Keratinocyte (primary cell): ENCODE measurements at regions not wholly inside any gene's neighbourhood (a gene's known extent, or its start where the extent isn't known, plus 50 kb on each side); places are given as distances from the start of the nearest gene placed in this dataset.

Source experiments
- DNase-seq: peaks from one replicate; pipeline ENCODE4 v3.0.0-alpha.2; 2011; ENCODE audit warnings: low read depth, missing footprints, low spot score
- FAIRE-seq: peaks from 2 replicates; lab custom pipeline; 2011; peaks lifted over from hg19 to GRCh38; lab: Jason Lieb, UNC
- H2AFZ ChIP-seq: 2 replicates; pipeline ENCODE4 v1.6.0; 2012; ENCODE audit warnings: low read length, control low read depth, inconsistent platforms; ENCODE audit not compliant: control insufficient read depth
- H3K27ac ChIP-seq: 2 replicates; pipeline ENCODE4 v1.5.1; 2011; ENCODE audit warnings: low read length; ENCODE audit not compliant: control insufficient read depth, insufficient read depth
- H3K27me3 ChIP-seq: 3 replicates; pipeline ENCODE4 v1.6.0; 2011; ENCODE audit warnings: low read length; ENCODE audit not compliant: control insufficient read depth, insufficient read depth; ENCODE audit errors: extremely low read depth
- H3K36me3 ChIP-seq, 2 experiments: 2 replicates in 1 of 2; 3 replicates in 1 of 2; pipeline ENCODE4 v1.5.1; 2011; ENCODE audit warnings: low read length in 2 of 2, mild to moderate bottlenecking in 1 of 2; ENCODE audit not compliant: control insufficient read depth in 2 of 2, insufficient read depth in 2 of 2; ENCODE audit errors: extremely low read depth in 1 of 2
- H3K4me1 ChIP-seq: 3 replicates; pipeline ENCODE4 v1.5.1; 2011; ENCODE audit warnings: low read length; ENCODE audit not compliant: control insufficient read depth, insufficient read depth; ENCODE audit errors: extremely low read depth
- H3K4me2 ChIP-seq: 3 replicates; pipeline ENCODE4 v1.6.0; 2011; ENCODE audit warnings: low read depth, low read length; ENCODE audit not compliant: control insufficient read depth, insufficient read depth; ENCODE audit errors: extremely low read depth
- H3K4me3 ChIP-seq, 3 experiments: fragments of 200-600 bp in 1 of 3; sonication (generic) in 1 of 3; 2 replicates in 2 of 3; 3 replicates in 1 of 3; pipeline ENCODE4 v1.5.1; 2011 to 2016; ENCODE audit warnings: low read length in 3 of 3, mild to moderate bottlenecking in 3 of 3, control low read depth in 2 of 3, inconsistent platforms in 1 of 3, low read depth in 1 of 3, mixed read lengths in 1 of 3, mixed run types in 1 of 3, moderate library complexity in 1 of 3; ENCODE audit not compliant: control insufficient read depth in 2 of 3, insufficient read depth in 2 of 3; ENCODE audit errors: extremely low read depth in 1 of 3
- H3K79me2 ChIP-seq: 2 replicates; pipeline ENCODE4 v1.6.0; 2012; ENCODE audit warnings: low read length; ENCODE audit not compliant: control insufficient read depth, insufficient read depth
- H3K9ac ChIP-seq: 3 replicates; pipeline ENCODE4 v1.6.0; 2011; ENCODE audit warnings: low read length; ENCODE audit not compliant: control insufficient read depth, insufficient read depth; ENCODE audit errors: extremely low read depth
- H3K9me1 ChIP-seq: 3 replicates; pipeline ENCODE4 v1.6.0; 2011; ENCODE audit warnings: low read length; ENCODE audit not compliant: control insufficient read depth, insufficient read depth; ENCODE audit errors: extremely low read depth
- H3K9me3 ChIP-seq: 2 replicates; pipeline ENCODE4 v1.5.1; 2012; ENCODE audit warnings: low read depth, low read length; ENCODE audit not compliant: control insufficient read depth
- H4K20me1 ChIP-seq: 3 replicates; pipeline ENCODE4 v1.6.0; 2011; ENCODE audit warnings: low read length; ENCODE audit not compliant: control insufficient read depth, insufficient read depth; ENCODE audit errors: extremely low read depth
- CTCF ChIP-seq, 3 experiments: IDR thresholded peaks in 1 of 3; conservative IDR thresholded peaks in 1 of 3; optimal IDR thresholded peaks in 1 of 3; 2 replicates in 2 of 3; 3 replicates in 1 of 3; pipeline versions ENCODE3 to v1.5.1; 2011; ENCODE audit warnings: low read length in 3 of 3, mild to moderate bottlenecking in 3 of 3, moderate library complexity in 2 of 3, control low read depth in 1 of 3, inconsistent platforms in 1 of 3; ENCODE audit not compliant: insufficient read depth in 2 of 3; ENCODE audit errors: extremely low read depth in 1 of 3
- EZH2 ChIP-seq: IDR thresholded peaks from one replicate; pipeline ENCODE4 v1.6.1; 2012; ENCODE audit warnings: inconsistent platforms, mild to moderate bottlenecking, low read length, moderate library complexity
- dilution Hi-C: fragments of 300-500 bp; cut with MboI; formaldehyde crosslinking; loops from one replicate; pipeline ENCODE4 v1.7.0; 2020; ENCODE audit warnings: low sequenced_read_pairs; ENCODE audit not compliant: extremely low pct_ligation_motif_present

- Histone ChIP-seq H3K9ac (no peak overlapping the region), H2AFZ (no peak overlapping the region), H3K79me2 (no peaks in the 10 kb centered on the region), H3K4me2 (no peak overlapping the region), H3K4me1 (peaks cover 1% of the 10 kb centered on the region), H3K27ac (no peak overlapping the region), H4K20me1 (no peaks in the 10 kb centered on the region), H3K9me1 (no peaks in the 10 kb centered on the region), H3K27me3 (no peaks in the 10 kb centered on the region), H3K4me3 (no peak overlapping the region), H3K9me3 (no peaks in the 10 kb centered on the region), H3K36me3 (no peaks in the 10 kb centered on the region)
- FAIRE-seq (no peak), DNase-seq (no peak)
- TF ChIP-seq EZH2 (no peak), CTCF (optimal IDR thresholded peaks at IDR 0.05 in 1 of 3, IDR thresholded peaks at IDR 0.05 in 1 of 3, conservative IDR thresholded peaks at IDR 0.05 in 1 of 3; ENCODE audit: extremely low read depth in 1 of 3, insufficient read depth in 2 of 3, low read length in 3 of 3) (no peak)
- dilution Hi-C loops: no loop called here
Observed at GRCh38 chr11:15859411-15859810, 496.9 kb downstream of the SOX6 start.

GRCh38 chr11:15861256-15861655 lies 495.1 kb downstream of the SOX6 start:
- dilution Hi-C loops: no loop called here
- H2AFZ ChIP-seq: no peak overlapping the region
- H3K4me1 ChIP-seq: peaks cover 20% of the 10 kb centered on the region
- FAIRE-seq: no peak
- no peak for DNase-seq
- no peak overlapping the region for H3K4me2 ChIP-seq
- H3K79me2 ChIP-seq: no peaks in the 10 kb centered on the region
- H3K9me3 ChIP-seq: no peaks in the 10 kb centered on the region
- TF ChIP-seq EZH2: no peak
- TF ChIP-seq CTCF (optimal IDR thresholded peaks at IDR 0.05 in 1 of 3, IDR thresholded peaks at IDR 0.05 in 1 of 3, conservative IDR thresholded peaks at IDR 0.05 in 1 of 3; ENCODE audit: extremely low read depth in 1 of 3, insufficient read depth in 2 of 3, low read length in 3 of 3): no peak
- no peak overlapping the region for H3K9ac ChIP-seq
- no peaks in the 10 kb centered on the region for H3K36me3 ChIP-seq
- H3K27me3 ChIP-seq: no peaks in the 10 kb centered on the region
- H3K27ac ChIP-seq: no peak overlapping the region
- no peak overlapping the region for H3K4me3 ChIP-seq
- H4K20me1 ChIP-seq: no peaks in the 10 kb centered on the region
- H3K9me1 ChIP-seq: no peaks in the 10 kb centered on the region
